NB4 (cell line): ENCODE measurements at regions not wholly inside any gene's neighbourhood (a gene's known extent, or its start where the extent isn't known, plus 50 kb on each side); places are given as distances from the start of the nearest gene placed in this dataset.

ENCODE experiments used
- DNase-seq: peaks from one replicate; pipeline ENCODE4 v3.0.0; 2010; ENCODE audit warnings: low read depth
- H3K4me3 ChIP-seq: one replicate; pipeline ENCODE4 v1.5.1; 2011; ENCODE audit warnings: mild to moderate bottlenecking, low read depth, low read length, moderate library complexity
- MYC ChIP-seq: IDR thresholded peaks from 2 replicates; pipeline ENCODE4 v1.6.1; 2011; ENCODE audit warnings: low read depth, low read length
- POLR2A ChIP-seq: IDR thresholded peaks from 2 replicates; pipeline ENCODE4 v1.6.1; 2011; ENCODE audit warnings: mild to moderate bottlenecking; ENCODE audit not compliant: insufficient read length; ENCODE audit errors: extremely low read depth
- TF ChIP-seq, protein P1 (sequence below): IDR thresholded peaks from 2 replicates; pipeline ENCODE4 v1.6.1; 2011; ENCODE audit warnings: low read depth, low read length
- TF ChIP-seq, protein P2 (sequence below): IDR thresholded peaks from one replicate; pipeline ENCODE4 v1.5.1; 2012; ENCODE audit warnings: low read depth, low read length

DNA sequence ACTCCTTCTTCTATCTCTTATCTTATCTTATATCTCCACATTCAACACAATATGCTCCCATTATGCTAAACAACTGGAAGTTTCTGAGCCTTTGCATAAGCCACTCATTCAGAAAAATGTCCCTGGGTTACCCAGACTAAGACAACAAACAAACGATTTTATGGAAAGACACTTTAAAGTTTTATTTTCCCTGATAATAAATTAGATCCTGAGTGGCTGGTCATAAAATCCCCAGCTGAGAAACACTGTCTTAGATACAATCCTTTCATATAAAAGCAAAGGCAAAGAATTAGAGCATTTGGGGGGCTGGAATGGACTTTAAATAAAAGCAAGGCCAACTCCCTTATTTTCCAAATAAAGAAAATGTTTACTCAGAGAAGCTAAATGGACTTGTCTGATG, 322.3 kb downstream of the GBE1 start:
- H3K4me3 ChIP-seq, result no peak overlapping the region
- TF ChIP-seq, protein P1, sequence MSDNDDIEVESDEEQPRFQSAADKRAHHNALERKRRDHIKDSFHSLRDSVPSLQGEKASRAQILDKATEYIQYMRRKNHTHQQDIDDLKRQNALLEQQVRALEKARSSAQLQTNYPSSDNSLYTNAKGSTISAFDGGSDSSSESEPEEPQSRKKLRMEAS, result no peak
- TF ChIP-seq POLR2A (no peak), MYC (no peak)
- TF ChIP-seq, protein P2, sequence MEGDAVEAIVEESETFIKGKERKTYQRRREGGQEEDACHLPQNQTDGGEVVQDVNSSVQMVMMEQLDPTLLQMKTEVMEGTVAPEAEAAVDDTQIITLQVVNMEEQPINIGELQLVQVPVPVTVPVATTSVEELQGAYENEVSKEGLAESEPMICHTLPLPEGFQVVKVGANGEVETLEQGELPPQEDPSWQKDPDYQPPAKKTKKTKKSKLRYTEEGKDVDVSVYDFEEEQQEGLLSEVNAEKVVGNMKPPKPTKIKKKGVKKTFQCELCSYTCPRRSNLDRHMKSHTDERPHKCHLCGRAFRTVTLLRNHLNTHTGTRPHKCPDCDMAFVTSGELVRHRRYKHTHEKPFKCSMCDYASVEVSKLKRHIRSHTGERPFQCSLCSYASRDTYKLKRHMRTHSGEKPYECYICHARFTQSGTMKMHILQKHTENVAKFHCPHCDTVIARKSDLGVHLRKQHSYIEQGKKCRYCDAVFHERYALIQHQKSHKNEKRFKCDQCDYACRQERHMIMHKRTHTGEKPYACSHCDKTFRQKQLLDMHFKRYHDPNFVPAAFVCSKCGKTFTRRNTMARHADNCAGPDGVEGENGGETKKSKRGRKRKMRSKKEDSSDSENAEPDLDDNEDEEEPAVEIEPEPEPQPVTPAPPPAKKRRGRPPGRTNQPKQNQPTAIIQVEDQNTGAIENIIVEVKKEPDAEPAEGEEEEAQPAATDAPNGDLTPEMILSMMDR, result no peak
- DNase-seq, result no peak

DNA sequence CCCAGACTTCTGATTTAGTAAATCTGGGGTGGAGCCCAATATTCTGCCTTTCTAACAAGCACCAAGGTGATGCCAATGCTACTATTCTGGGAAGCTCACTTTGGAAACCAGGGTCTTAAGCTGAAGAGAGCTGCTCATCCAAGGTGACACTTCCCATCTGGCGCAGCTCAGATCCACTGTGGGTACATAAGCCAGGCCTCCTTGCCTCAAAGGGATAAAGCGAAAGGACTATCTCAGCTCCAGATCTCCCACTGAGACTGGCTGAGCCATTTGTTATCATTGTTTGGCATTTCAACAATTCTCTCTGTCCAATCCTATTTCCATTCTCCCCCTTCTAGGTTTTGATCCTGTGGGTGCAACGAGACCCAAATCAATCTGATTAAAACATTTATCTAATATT, 323.8 kb downstream of the GBE1 start:
- no peak overlapping the region for H3K4me3 ChIP-seq
- no peak for DNase-seq
- TF ChIP-seq MYC (no peak), POLR2A (no peak)
- TF ChIP-seq, protein P1, result no peak
- TF ChIP-seq, protein P2, result no peak

DNA sequence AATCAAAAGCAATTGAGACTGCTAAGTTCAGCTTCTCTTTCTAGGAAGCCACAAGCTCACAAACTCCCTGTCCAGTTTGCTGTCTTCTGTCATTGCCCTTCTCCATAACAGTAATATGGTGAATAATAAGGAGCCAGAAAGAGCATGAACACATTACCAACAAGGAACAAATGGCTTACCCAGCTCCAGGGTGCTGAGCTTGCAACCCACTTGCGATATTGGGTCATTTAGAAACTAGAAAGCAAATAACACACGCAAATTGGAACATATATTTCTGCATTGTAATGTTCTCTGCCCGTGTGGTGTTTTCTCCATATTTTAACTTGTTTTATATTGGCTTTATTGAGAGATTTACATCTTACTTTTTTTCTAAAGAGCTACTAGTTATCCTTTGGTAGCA, 325.3 kb downstream of the GBE1 start:
- TF ChIP-seq, protein P1, result no peak
- TF ChIP-seq MYC (no peak), POLR2A (no peak)
- TF ChIP-seq, protein P2, result no peak
- no peak for DNase-seq
- no peak overlapping the region for H3K4me3 ChIP-seq

DNA sequence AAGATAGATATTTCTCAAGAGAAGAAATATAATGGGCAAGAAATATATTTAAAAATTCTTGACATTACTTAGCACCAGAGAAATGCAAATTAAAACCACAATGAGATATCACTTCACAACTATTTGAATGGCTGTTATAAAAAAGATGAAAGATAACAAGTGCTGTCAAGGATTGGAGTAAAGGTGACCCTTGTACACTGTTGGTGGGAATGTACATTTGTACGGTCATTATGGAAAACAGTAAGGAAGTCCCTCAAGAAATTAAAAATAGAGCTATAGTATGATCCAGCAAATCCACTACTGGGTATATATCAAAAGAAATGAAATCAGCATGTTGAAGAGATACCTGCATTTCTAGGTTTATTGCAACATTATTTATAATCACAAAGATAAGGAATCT, 326.4 kb downstream of the GBE1 start:
- H3K4me3 ChIP-seq, result no peak overlapping the region
- TF ChIP-seq, protein P1, result no peak
- TF ChIP-seq POLR2A (no peak), MYC (no peak)
- TF ChIP-seq, protein P2, result no peak
- no peak for DNase-seq

DNA sequence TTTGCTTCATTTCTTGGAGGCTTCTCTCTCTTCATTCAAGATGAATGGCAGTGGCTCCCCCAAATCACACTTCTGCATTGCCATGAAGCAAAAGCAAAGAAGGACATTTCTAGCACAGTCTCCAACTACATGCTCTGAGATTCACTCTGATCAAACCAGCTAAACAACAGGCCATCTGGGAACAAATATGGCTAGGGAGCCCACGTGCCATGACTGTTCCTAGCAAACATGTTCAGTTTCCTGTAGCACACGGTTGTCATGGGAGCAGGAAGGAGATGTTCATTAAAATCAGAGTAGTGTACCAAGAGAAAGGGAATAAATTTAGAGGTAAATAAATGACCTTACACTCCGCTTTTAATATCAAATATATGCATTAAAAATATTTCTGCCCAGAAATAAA, 327.3 kb downstream of the GBE1 start:
- H3K4me3 ChIP-seq, result no peak overlapping the region
- no peak for TF ChIP-seq POLR2A
- TF ChIP-seq, protein P2, result no peak
- no peak for TF ChIP-seq MYC
- TF ChIP-seq, protein P1, result no peak
- DNase-seq, result no peak

DNA sequence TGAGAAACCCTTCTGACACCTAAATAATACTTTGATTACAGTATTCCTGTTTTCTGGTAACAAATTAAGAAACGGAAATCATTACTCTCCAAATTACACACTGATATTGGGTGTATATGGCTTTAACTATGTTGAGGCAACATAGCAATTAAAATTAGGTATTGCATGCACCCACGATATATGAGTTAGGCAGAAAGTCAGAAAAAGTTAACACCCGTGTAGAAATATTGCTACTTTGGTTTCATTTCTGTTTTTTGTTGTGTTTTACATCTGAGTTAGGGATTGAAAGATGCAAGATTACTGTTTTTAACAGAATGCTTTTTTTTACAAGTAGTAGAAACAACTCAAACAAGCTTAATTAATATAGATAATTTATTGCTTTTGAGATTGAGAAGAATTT, 327.8 kb downstream of the GBE1 start:
- DNase-seq, result no peak
- TF ChIP-seq, protein P1, result no peak
- TF ChIP-seq MYC (no peak), POLR2A (no peak)
- TF ChIP-seq, protein P2, result no peak
- no peak overlapping the region for H3K4me3 ChIP-seq
